OCI-LY7 (cell line): ENCODE measurements at regions not wholly inside any gene's neighbourhood (a gene's known extent, or its start where the extent isn't known, plus 50 kb on each side); places are given as distances from the start of the nearest gene placed in this dataset.
"Not testable (repeated sequence)": the region's sequence is repeated elsewhere in the genome, so short reads cannot be mapped to it uniquely, and the experiment has no call there.

Experiments
- CTCF ChIP-seq: fragments of 200-600 bp; sonication (generic); conservative IDR thresholded peaks from 2 replicates; pipeline ENCODE4 v1.5.1; 2014; ENCODE audit warnings: mild to moderate bottlenecking, antibody characterized with exemption, low read length, moderate library complexity, mixed read lengths
- EZH2phosphoT487 ChIP-seq: fragments of 200-600 bp; sonication (generic); IDR thresholded peaks from 2 replicates; pipeline ENCODE4 v1.6.1; 2018; ENCODE audit warnings: low read depth, borderline replicate concordance, mild to moderate bottlenecking, mixed run types, antibody characterized with exemption, low read length, moderate library complexity, mixed read lengths

GRCh38 chr4:115975421-115976001 is 862.1 kb upstream of the NDST4 start:
- not testable (repeated sequence) for TF ChIP-seq CTCF, EZH2phosphoT487
